Thyroid gland (tissue), 4 donors: ENCODE measurements at regions not wholly inside any gene's neighbourhood (a gene's known extent, or its start where the extent isn't known, plus 50 kb on each side); places are given as distances from the start of the nearest gene placed in this dataset.

Experiments
- DNase-seq, 2 donors: peaks; one replicate each; pipeline ENCODE4 v3.0.0-alpha.2; 2019
- H3K27ac ChIP-seq, 3 donors: fragments of 200-600 bp; sonication (generic); 1 replicate in 2 of 3; 2 replicates in 1 of 3; pipeline ENCODE4 v1.5.1; 2016 to 2019; ENCODE audit warnings: mild to moderate bottlenecking in 1 of 3, moderate library complexity in 1 of 3
- H3K27me3 ChIP-seq: fragments of 200-600 bp; sonication (generic); one replicate; pipeline ENCODE4 v1.5.1; 2019
- H3K36me3 ChIP-seq, 2 donors: fragments of 200-600 bp; sonication (generic); one replicate each; pipeline ENCODE4 v1.5.1; 2016 to 2019
- H3K4me1 ChIP-seq, 2 donors: fragments of 200-600 bp; sonication (generic); one replicate each; pipeline ENCODE4 v1.5.1; 2017 to 2019
- H3K4me3 ChIP-seq, 3 donors: fragments of 200-600 bp; sonication (generic); replicated peaks in 1 of 3; 1 replicate in 2 of 3; 2 replicates in 1 of 3; pipeline ENCODE4 v1.5.1; 2016; ENCODE audit warnings: mild to moderate bottlenecking in 1 of 3
- H3K9me3 ChIP-seq: fragments of 200-600 bp; sonication (generic); one replicate; pipeline ENCODE4 v1.5.1; 2017
- POLR2A ChIP-seq, 2 donors: fragments of 450-650 bp; IDR thresholded peaks; one replicate each; pipeline ENCODE4 v1.6.1; 2017; ENCODE audit warnings: antibody characterized with exemption in 2 of 2, mild to moderate bottlenecking in 2 of 2, moderate library complexity in 1 of 2
- WGBS, 2 donors: methylation state at CpG; one replicate each; pipeline ENCODE4 v1.1.5; 2017; 5-methylcytosine and 5-hydroxymethylcytosine counted together
- intact Hi-C: fragments of 100-400 bp; cut with DNase I; formaldehyde crosslinking; loops from one replicate; pipeline ENCODE4 v1.15.1; 2023
- TF ChIP-seq, protein P1 (sequence below), 6 experiments: fragments of 200-600 bp in 3 of 6; fragments of 450-650 bp in 3 of 6; sonication (generic) in 3 of 6; IDR thresholded peaks; one replicate each; pipeline ENCODE4 v1.5.1; 2016 to 2019; ENCODE audit warnings: antibody characterized with exemption in 6 of 6, mild to moderate bottlenecking in 2 of 6, inconsistent platforms in 1 of 6, moderate library complexity in 1 of 6

DNA sequence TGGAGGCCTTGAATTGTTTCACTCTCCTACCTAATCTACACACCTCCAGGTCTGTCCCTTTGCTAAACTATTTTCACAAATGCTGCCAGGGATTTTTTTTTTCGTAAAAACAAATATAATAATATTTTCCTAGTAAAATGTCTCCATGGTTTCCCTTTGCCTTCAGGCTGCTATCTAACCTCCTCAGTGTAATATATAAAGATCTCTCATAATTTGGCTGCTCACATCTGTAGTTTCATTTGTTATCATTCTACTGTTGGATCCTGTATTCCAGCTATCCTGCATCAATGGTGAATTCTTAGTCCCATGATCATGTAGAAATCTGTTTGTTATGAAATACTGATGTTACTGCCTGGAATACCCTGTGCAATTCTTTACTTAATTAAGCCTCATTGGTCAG, 211.9 kb upstream of the CHRM2 start:
- Histone ChIP-seq H3K27me3 (no peaks in the 10 kb centered on the region), H3K27ac (no peak overlapping the region), H3K4me1 (no peaks in the 10 kb centered on the region), H3K4me3 (no peak overlapping the region), H3K9me3 (no peaks in the 10 kb centered on the region), H3K36me3 (no peaks in the 10 kb centered on the region)
- no peak for DNase-seq
- TF ChIP-seq, protein P1, sequence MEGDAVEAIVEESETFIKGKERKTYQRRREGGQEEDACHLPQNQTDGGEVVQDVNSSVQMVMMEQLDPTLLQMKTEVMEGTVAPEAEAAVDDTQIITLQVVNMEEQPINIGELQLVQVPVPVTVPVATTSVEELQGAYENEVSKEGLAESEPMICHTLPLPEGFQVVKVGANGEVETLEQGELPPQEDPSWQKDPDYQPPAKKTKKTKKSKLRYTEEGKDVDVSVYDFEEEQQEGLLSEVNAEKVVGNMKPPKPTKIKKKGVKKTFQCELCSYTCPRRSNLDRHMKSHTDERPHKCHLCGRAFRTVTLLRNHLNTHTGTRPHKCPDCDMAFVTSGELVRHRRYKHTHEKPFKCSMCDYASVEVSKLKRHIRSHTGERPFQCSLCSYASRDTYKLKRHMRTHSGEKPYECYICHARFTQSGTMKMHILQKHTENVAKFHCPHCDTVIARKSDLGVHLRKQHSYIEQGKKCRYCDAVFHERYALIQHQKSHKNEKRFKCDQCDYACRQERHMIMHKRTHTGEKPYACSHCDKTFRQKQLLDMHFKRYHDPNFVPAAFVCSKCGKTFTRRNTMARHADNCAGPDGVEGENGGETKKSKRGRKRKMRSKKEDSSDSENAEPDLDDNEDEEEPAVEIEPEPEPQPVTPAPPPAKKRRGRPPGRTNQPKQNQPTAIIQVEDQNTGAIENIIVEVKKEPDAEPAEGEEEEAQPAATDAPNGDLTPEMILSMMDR (IDR thresholded peaks at IDR 0.05), result no peak
- no peak for TF ChIP-seq POLR2A (IDR thresholded peaks at IDR 0.05)
- intact Hi-C loops, result no loop called here
- WGBS, 2 donors, result 88 to 91% methylated on average over 1 of the region's 1 CpG

DNA sequence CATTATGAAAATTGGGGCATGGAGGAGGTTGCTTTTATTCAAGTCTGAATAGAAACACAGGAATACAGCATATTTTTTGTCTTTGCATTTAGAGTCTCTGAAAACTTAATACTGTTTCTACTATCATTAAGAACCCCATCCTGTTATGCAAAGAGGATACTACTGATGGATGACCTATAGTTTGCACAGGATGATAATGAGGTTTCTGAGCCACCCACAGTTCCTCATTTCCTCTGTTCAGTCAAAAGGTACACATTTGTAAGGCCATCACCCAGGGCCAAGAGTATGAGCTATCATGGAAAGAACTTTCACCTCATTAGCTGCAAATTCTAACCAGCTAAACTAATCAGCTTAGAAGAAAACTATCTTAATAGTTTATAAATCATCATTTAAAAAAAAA, 213.0 kb upstream of the CHRM2 start:
- H3K4me1 ChIP-seq, result no peaks in the 10 kb centered on the region
- intact Hi-C loops, result no loop called here
- no peak for DNase-seq
- no peak overlapping the region for H3K27ac ChIP-seq
- TF ChIP-seq POLR2A (IDR thresholded peaks at IDR 0.05), result no peak
- no peaks in the 10 kb centered on the region for H3K9me3 ChIP-seq
- H3K36me3 ChIP-seq, result no peaks in the 10 kb centered on the region
- no peak overlapping the region for H3K4me3 ChIP-seq
- no peaks in the 10 kb centered on the region for H3K27me3 ChIP-seq

DNA sequence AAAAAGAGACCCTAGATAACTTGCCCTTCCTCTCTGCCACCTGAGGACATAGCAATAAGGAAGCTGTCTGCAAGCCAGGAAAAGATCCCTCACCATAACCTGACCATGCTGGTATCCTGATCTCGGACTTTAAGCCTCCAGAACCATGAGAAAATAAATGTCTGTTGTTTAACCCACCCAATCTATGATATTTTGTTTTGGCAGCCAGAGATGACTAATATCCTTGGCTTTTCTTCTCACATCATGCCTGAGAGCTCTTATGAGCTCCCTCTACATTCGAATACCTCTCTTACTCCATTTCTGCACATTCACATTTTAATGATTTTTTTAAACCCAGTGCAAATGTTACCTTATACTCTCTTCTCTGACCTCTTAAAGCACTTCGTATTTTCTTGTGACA, 214.0 kb upstream of the CHRM2 start:
- 79 to 85% methylated on average over 3 of the region's 3 CpGs for WGBS, 2 donors
- intact Hi-C loops, result no loop called here
- TF ChIP-seq, protein P1 (IDR thresholded peaks at IDR 0.05), result no peak
- no peak for TF ChIP-seq POLR2A (IDR thresholded peaks at IDR 0.05)
- Histone ChIP-seq H3K27me3 (no peaks in the 10 kb centered on the region), H3K36me3 (no peaks in the 10 kb centered on the region), H3K9me3 (no peaks in the 10 kb centered on the region), H3K4me3 (no peak overlapping the region), H3K4me1 (no peaks in the 10 kb centered on the region), H3K27ac (no peak overlapping the region)
- DNase-seq, result no peak

DNA sequence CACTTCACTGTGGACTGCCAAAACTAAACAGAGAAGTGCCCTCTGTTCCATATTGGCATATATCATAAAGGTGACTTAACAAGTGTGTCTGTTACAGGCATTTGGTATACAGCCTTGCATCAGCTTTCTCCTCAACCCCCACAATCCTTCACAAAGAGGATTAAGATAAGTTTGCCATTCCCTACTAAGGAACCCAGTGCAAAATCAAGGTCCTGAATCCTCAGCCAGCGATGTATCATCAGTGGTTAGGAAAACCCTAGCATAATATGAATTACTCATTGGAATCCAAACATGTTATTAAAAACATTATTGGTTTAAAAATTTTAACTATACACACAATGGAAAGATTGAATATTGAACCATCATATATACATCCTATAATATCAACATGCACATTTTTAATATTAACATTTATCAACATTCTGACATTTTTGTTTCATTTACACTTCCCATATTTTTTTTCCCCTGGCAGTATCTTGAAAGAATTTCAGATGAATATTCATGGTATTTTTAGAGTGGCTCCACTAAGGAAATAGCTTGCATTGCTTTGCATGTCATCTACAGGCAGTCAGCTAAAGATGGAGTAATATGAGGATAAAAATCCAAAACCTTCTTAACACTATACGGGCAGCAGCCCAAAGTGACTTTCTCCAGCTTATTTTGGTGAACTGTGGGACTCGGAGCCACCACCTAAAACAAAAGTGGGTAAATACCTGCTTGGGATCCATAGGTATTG, 215.6 kb upstream of the CHRM2 start:
- no peaks in the 10 kb centered on the region for H3K36me3 ChIP-seq
- 90% methylated on average over 3 of the region's 3 CpGs for WGBS, 2 donors
- no peaks in the 10 kb centered on the region for H3K4me1 ChIP-seq
- TF ChIP-seq, protein P1 (IDR thresholded peaks at IDR 0.05), result no peak
- TF ChIP-seq POLR2A (IDR thresholded peaks at IDR 0.05), result no peak
- intact Hi-C loops, result no loop called here
- no peaks in the 10 kb centered on the region for H3K27me3 ChIP-seq
- H3K4me3 ChIP-seq, result no peak overlapping the region
- H3K9me3 ChIP-seq, result no peaks in the 10 kb centered on the region
- H3K27ac ChIP-seq, result no peak overlapping the region
- no peak for DNase-seq

DNA sequence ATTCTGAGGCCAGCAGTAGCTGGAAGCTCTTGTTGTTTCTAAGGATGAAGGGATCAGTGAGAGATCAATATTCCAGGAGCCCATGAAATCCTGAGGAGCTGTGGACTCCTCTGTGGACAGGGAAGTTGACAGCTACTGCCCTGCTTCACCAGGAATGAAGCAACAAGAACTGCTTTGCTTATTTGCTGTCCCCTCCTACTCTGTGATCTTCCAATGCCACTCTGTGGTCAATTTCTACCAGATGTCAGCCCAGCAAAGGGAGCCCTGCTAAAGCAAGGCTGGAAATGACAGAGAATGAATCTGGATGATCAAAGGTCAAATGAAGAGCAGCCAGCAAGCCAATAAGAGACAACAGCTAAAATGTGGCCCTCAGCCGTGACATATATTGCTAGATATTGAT, 227.5 kb upstream of the CHRM2 start:
- no peak for TF ChIP-seq POLR2A (IDR thresholded peaks at IDR 0.05)
- TF ChIP-seq, protein P1 (IDR thresholded peaks at IDR 0.05), result no peak
- Histone ChIP-seq H3K4me3 (no peak overlapping the region), H3K27ac (no peak overlapping the region), H3K4me1 (no peaks in the 10 kb centered on the region), H3K27me3 (no peaks in the 10 kb centered on the region), H3K9me3 (no peaks in the 10 kb centered on the region), H3K36me3 (no peaks in the 10 kb centered on the region)
- intact Hi-C loops, result no loop called here
- WGBS, 2 donors, result 86 to 90% methylated on average over 1 of the region's 1 CpG
- DNase-seq, result no peak
